Astrocyte of the hippocampus (primary cell): ENCODE measurements at regions not wholly inside any gene's neighbourhood (a gene's known extent, or its start where the extent isn't known, plus 50 kb on each side); places are given as distances from the start of the nearest gene placed in this dataset.
A peak's percentile ranks its signal among the peaks of the same experiment; 100 is the strongest.
"Not testable (repeated sequence)": the region's sequence is repeated elsewhere in the genome, so short reads cannot be mapped to it uniquely, and the experiment has no call there.

ENCODE experiments used
- DNase-seq: peaks from one replicate; pipeline ENCODE4 v3.0.0; 2011; ENCODE audit warnings: low read depth, low spot score

- no peak for DNase-seq
Observed at GRCh38 chr20:48440916-48441315, 386.9 kb downstream of the PREX1 start.

GRCh38 chr20:48440261-48440660 is 387.5 kb downstream of the PREX1 start:
- not testable (repeated sequence) for DNase-seq

GRCh38 chr20:48437146-48437545 is 390.7 kb downstream of the PREX1 start:
- DNase-seq: no peak

GRCh38 chr20:48436609-48437008 is 391.2 kb downstream of the PREX1 start:
- not testable (repeated sequence) for DNase-seq

- DNase-seq: no peak
Observed at GRCh38 chr20:48433178-48433577, 394.6 kb downstream of the PREX1 start.

- DNase-seq: no peak
Observed at GRCh38 chr20:48432494-48432832, 395.3 kb downstream of the PREX1 start.

- peak; percentile 54 for DNase-seq
Observed at GRCh38 chr20:48431653-48432493, 395.9 kb downstream of the PREX1 start.

- DNase-seq: no peak
Observed at GRCh38 chr20:48426630-48427029, 401.2 kb downstream of the PREX1 start.

- DNase-seq: no peak
Observed at GRCh38 chr20:48425817-48426612, 401.8 kb downstream of the PREX1 start.

GRCh38 chr20:48425321-48425720 is 402.5 kb downstream of the PREX1 start:
- no peak for DNase-seq

GRCh38 chr20:48422242-48422960 is 405.4 kb downstream of the PREX1 start:
- DNase-seq: no peak

GRCh38 chr20:48421547-48421946 is 406.3 kb downstream of the PREX1 start:
- DNase-seq: no peak

- DNase-seq: no peak
Observed at GRCh38 chr20:48420176-48420575, 407.6 kb downstream of the PREX1 start.

- no peak for DNase-seq
Observed at GRCh38 chr20:48419173-48419572, 408.6 kb downstream of the PREX1 start.

GRCh38 chr20:48416002-48416401 is 411.8 kb downstream of the PREX1 start:
- DNase-seq: no peak

- peak; percentile 18 for DNase-seq
Observed at GRCh38 chr20:48414786-48415185, 413.0 kb downstream of the PREX1 start.

- no peak for DNase-seq
Observed at GRCh38 chr20:48411919-48412522, 415.8 kb downstream of the PREX1 start.

GRCh38 chr20:48411245-48411644 is 416.6 kb downstream of the PREX1 start:
- DNase-seq: no peak

- DNase-seq: no peak
Observed at GRCh38 chr20:48409055-48409615, 418.7 kb downstream of the PREX1 start.

GRCh38 chr20:48407710-48408109 is 420.1 kb downstream of the PREX1 start:
- peak; percentile 43 for DNase-seq

GRCh38 chr20:48406912-48407340 is 420.9 kb downstream of the PREX1 start:
- DNase-seq: peak; percentile 70
